GM12865 (cell line): ENCODE measurements at regions not wholly inside any gene's neighbourhood (a gene's known extent, or its start where the extent isn't known, plus 50 kb on each side); places are given as distances from the start of the nearest gene placed in this dataset.
"Not testable (repeated sequence)": the region's sequence is repeated elsewhere in the genome, so short reads cannot be mapped to it uniquely, and the experiment has no call there.

Experiments
- DNase-seq: peaks from one replicate; pipeline ENCODE4 v3.0.0; 2010; ENCODE audit warnings: low read depth
- H3K4me3 ChIP-seq: 2 replicates; pipeline ENCODE4 v1.5.1; 2011; ENCODE audit warnings: mild to moderate bottlenecking, low read depth, low read length, control low read depth
- TF ChIP-seq, protein P1 (sequence below): IDR thresholded peaks from 2 replicates; pipeline ENCODE4 v1.5.1; 2011; ENCODE audit warnings: low read length, control low read depth, low read depth, inconsistent platforms; ENCODE audit not compliant: insufficient read depth; ENCODE audit errors: missing control alignments

DNA sequence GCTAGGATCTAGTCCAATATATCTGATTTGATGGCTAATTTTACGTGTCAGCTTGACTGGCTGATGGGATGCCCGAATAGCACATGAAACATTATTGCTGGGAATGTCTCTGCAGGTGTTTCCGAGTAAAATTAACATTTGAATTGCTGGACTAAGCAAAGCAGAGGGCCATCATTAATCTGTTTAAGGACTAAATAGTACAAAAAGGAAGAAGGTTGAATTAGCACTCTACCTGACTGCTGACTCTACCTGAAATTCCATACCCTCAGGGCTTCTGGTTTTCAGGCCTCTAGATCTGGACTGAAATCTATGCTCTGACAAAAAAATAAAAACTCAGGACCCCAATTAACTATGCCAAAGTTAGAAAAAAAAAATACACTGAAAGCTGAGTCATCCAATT is 1021.9 kb downstream of the FAM133A start:
- H3K4me3 ChIP-seq, result no peak overlapping the region
- TF ChIP-seq, protein P1, sequence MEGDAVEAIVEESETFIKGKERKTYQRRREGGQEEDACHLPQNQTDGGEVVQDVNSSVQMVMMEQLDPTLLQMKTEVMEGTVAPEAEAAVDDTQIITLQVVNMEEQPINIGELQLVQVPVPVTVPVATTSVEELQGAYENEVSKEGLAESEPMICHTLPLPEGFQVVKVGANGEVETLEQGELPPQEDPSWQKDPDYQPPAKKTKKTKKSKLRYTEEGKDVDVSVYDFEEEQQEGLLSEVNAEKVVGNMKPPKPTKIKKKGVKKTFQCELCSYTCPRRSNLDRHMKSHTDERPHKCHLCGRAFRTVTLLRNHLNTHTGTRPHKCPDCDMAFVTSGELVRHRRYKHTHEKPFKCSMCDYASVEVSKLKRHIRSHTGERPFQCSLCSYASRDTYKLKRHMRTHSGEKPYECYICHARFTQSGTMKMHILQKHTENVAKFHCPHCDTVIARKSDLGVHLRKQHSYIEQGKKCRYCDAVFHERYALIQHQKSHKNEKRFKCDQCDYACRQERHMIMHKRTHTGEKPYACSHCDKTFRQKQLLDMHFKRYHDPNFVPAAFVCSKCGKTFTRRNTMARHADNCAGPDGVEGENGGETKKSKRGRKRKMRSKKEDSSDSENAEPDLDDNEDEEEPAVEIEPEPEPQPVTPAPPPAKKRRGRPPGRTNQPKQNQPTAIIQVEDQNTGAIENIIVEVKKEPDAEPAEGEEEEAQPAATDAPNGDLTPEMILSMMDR, result no peak

DNA sequence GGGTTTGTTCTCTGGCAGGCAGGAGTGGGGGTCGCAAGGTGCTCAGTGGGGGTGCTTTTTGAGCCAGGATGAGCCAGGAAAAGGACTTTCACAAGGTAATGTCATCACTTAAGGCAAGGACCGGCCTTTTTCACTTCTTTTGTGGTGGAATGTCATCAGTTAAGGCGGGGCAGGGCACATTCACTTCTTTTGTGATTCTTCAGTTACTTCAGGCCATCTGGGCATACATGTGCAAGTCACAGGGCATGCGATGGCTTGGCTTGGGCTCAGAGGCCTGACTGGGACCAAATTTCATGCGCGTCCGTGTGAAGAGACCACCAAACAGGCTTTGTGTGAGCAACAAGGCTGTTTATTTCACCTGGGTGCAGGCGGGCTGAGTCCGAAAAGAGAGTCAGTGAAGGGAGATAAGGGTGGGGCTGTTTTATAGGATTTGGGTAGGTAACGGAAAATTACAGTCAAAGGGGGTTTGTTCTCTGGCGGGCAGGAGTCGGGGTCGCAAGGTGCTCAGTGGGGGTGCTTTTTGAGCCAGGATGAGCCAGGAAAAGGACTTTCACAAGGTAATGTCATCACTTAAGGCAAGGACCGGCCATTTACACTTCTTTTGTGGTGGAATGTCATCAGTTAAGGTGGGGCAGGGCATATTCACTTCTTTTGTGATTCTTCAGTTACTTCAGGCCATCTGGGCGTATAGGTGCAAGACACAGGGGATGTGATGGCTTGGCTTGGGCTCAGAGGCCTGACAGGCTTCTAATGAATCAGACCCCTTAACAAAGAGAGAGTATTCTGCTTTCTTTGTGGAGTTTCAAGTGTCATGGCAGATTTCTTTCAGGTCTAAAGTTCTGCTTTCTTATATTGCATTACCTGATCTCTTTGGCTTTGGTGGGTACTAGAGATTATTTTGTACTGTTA is 1030.6 kb downstream of the FAM133A start:
- not testable (repeated sequence) for H3K4me3 ChIP-seq, DNase-seq

More for the DNA sequence above, 1021.9 kb downstream of the FAM133A start:
- no peak for DNase-seq

DNA sequence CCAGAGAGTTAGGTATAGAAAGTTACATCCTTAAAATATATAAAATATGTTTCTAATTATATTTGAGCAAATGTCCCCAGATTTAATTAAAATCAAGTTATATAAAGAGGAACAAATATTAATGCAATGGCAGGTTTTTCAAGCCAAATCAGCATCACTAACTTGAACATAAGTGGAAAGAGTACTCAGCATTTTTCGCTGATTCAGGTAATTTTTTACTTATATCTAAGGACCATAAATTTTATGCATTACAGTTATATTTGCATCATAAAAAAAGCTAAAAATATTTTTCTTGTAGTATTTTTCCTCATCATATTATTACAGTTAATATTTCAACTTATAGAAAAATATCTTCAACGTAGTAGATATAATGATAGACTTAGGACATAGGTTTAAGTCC is 1047.4 kb downstream of the FAM133A start:
- no peak for DNase-seq
- H3K4me3 ChIP-seq, result no peak overlapping the region
- TF ChIP-seq, protein P1, result no peak

DNA sequence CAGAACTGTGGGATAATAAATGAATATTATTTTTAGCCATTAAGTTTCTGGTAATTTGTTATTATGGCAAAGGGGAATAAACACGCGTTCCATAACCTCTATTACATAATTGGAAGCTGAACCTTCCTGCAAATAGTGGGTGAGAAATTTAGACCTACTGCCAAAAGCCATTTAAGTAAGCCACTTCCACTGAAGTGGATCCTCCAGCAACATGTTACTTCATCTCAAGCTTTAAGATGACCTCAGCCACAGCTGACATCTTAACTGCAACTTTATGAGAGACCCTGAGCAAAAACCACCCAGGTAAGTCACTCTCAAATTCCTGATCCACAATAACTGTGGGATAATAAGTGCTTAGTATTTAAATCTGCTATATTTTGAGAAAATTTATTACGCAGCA is 1048.6 kb downstream of the FAM133A start:
- TF ChIP-seq, protein P1, result no peak
- no peak overlapping the region for H3K4me3 ChIP-seq
- no peak for DNase-seq

DNA sequence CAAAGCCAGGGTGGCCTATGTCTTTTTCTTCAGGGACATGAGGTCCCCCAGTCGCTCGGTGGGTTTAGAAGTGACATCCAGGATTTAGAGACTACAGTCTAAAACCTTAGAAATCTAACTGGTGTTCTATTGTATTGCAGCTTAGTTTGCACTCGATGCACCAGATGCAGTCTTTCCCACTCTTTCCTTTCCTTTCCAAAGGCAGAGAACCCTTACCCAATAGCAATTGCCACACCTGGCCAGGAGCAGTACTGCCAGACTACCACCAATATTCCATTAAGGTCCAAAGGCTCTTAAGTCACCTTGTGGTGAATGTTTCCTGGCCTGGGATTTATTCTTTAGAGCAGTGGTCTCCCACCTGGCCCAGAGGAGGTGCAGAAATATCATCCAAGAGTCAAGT is 1068.8 kb downstream of the FAM133A start:
- H3K4me3 ChIP-seq, result no peak overlapping the region
- TF ChIP-seq, protein P1, result no peak
- DNase-seq, result no peak

DNA sequence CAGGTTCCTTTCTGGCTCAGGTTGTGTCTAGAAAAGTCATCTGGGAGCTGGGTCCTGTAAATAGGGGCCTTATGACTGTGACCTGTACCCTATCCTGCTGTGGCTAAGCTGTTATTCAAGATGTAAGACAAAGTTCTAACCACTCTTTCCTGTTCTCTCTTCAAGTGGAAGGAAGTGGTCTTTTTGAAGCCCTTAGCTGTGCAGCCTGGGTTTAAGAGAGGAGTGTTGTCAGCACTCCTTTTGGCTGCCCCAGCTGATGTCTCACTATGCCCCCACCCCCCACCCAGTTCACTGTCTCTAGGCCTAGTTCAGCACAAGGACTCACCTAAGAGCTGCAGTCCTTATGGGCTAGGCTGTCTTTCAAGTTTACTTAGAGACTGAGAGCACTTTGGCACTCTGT is 1069.5 kb downstream of the FAM133A start:
- TF ChIP-seq, protein P1, result no peak
- DNase-seq, result peak; percentile 19
- no peak overlapping the region for H3K4me3 ChIP-seq

DNA sequence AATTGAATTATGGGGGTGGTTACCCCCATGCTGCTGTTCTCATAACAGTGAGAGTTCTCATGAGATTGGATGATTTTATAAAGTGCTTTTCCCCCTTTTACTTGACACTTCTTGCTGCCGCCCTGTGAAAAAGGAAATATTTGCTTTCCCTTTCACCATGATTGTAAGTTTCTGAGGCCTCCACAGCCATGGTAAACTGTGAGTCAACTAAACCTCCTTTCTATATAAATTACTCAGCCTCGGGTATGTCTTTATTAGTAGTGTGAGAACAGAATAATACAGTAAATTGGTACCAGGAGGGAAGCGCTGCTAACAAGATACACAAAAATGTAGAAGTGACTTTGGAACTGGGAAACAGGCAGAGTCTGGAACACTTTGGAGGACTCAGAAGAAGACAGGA is 1070.8 kb downstream of the FAM133A start:
- H3K4me3 ChIP-seq, result no peak overlapping the region
- no peak for DNase-seq
- TF ChIP-seq, protein P1, result no peak
